Stomach (tissue), 8 donors: ENCODE measurements at regions not wholly inside any gene's neighbourhood (a gene's known extent, or its start where the extent isn't known, plus 50 kb on each side); places are given as distances from the start of the nearest gene placed in this dataset.

ENCODE experiments used
- DNase-seq, 2 donors: peaks; one replicate each; pipeline versions ENCODE4 v3.0.0 to v3.0.0-alpha.2; 2013 to 2019
- H3K27ac ChIP-seq, 5 donors: fragments of 200-600 bp in 4 of 5; sonication (generic) in 4 of 5; one replicate each; pipeline ENCODE4 v1.5.1; 2013 to 2019; ENCODE audit warnings: mild to moderate bottlenecking in 1 of 5, moderate library complexity in 1 of 5
- H3K27me3 ChIP-seq, 3 donors: fragments of 200-600 bp; sonication (generic); one replicate each; pipeline ENCODE4 v1.5.1; 2017 to 2019; ENCODE audit warnings: mixed run types in 1 of 3
- H3K36me3 ChIP-seq, 4 donors: fragments of 200-600 bp; sonication (generic); 1 replicate in 3 of 4; 2 replicates in 1 of 4; pipeline ENCODE4 v1.5.1; 2016 to 2019
- H3K4me1 ChIP-seq, 4 donors: fragments of 200-600 bp; sonication (generic); one replicate each; pipeline ENCODE4 v1.5.1; 2016 to 2019
- H3K4me3 ChIP-seq, 4 donors: fragments of 200-600 bp; sonication (generic) in 3 of 4; one replicate each; pipeline ENCODE4 v1.5.1; 2016 to 2019; ENCODE audit warnings: mild to moderate bottlenecking in 1 of 4
- H3K9me3 ChIP-seq, 4 donors: fragments of 200-600 bp; sonication (generic); one replicate each; pipeline ENCODE4 v1.5.1; 2016 to 2019
- CTCF ChIP-seq, 7 experiments: fragments of 450-650 bp in 4 of 7; fragments of 200-600 bp in 3 of 7; sonication (generic) in 3 of 7; IDR thresholded peaks; one replicate each; pipeline ENCODE4 v1.5.1; 2016 to 2019; ENCODE audit warnings: antibody characterized with exemption in 7 of 7, control low read depth in 2 of 7, mild to moderate bottlenecking in 1 of 7
- EP300 ChIP-seq: sonication (generic); formaldehyde crosslinking; IDR thresholded peaks from one replicate; pipeline ENCODE4 v1.6.1; 2017; ENCODE audit warnings: antibody characterized with exemption
- POLR2A ChIP-seq, 4 donors: fragments of 450-650 bp; IDR thresholded peaks; one replicate each; pipeline ENCODE4 v1.6.1; 2016; ENCODE audit warnings: antibody characterized with exemption in 4 of 4, control low read depth in 2 of 4, mild to moderate bottlenecking in 1 of 4, moderate library complexity in 1 of 4
- POLR2AphosphoS5 ChIP-seq, 3 donors: sonication (generic); formaldehyde crosslinking; IDR thresholded peaks; one replicate each; pipeline ENCODE4 v1.6.1; 2016; ENCODE audit warnings: antibody characterized with exemption in 3 of 3
- WGBS, 5 donors: extraction: QIAGEN DNeasy Blood & Tissue Kit in 3 of 5; methylation state at CpG; one replicate each; pipeline versions ENCODE4 v1.1.5 to v1.1.7; 2013 to 2018; 5-methylcytosine and 5-hydroxymethylcytosine counted together
- intact Hi-C: fragments of 100-400 bp; cut with DNase I; formaldehyde crosslinking; loops from one replicate; pipeline ENCODE4 v1.15.1; 2023; ENCODE audit warnings: low total_unique reads
- donor health status: healthy with polysubstance abuse.
- donor health status: Bipolar disorder and iron deficiency.
- donor health status: healthy.

- TF ChIP-seq POLR2A (IDR thresholded peaks at IDR 0.05) (no peak), POLR2AphosphoS5 (IDR thresholded peaks at IDR 0.05) (no peak), EP300 (no peak), CTCF (IDR thresholded peaks at IDR 0.05) (no peak)
- no peaks in the 10 kb centered on the region for H3K27me3 ChIP-seq
- H3K27ac ChIP-seq = no peak overlapping the region
- intact Hi-C loops = no loop called here
- no peaks in the 10 kb centered on the region for H3K9me3 ChIP-seq
- DNase-seq = no peak
- H3K4me1 ChIP-seq = no peaks in the 10 kb centered on the region
- WGBS, 5 donors = 45 to 69% (median 61%) methylated on average over 6 of the region's 6 CpGs
- H3K4me3 ChIP-seq = no peak overlapping the region
- no peaks in the 10 kb centered on the region for H3K36me3 ChIP-seq
Measured at GRCh38 chr15:97504031-97504792, 456.3 kb upstream of the ARRDC4 start.

DNA sequence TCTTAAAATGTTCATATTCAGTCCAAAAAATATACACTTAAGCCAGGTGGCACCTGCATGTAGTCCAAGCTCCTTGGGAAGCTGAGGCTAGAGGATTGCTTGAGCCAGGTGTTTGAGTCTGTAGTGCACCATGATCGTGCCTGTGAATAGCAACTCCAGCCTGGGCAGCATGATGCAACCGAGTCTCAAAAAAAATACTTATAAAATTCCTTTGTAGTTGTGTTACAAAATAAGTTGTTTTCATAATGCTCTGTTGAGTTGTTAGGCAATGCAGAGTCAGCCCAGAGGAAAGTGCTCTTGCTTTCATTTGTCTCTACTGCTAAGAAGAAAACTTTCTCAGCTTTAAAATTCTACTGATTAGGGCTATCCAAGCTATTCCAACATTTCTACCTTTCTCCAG lies 442.8 kb upstream of the ARRDC4 start:
- Histone ChIP-seq H3K9me3 (no peaks in the 10 kb centered on the region), H3K36me3 (no peaks in the 10 kb centered on the region), H3K27me3 (no peaks in the 10 kb centered on the region), H3K27ac (no peak overlapping the region), H3K4me3 (no peak overlapping the region), H3K4me1 (peaks cover 0 to 8% (median 0%) of the 10 kb centered on the region in 4 donors)
- DNase-seq = no peak
- TF ChIP-seq CTCF (IDR thresholded peaks at IDR 0.05) = no peak
- no peak for TF ChIP-seq EP300
- TF ChIP-seq POLR2A (IDR thresholded peaks at IDR 0.05) = no peak
- TF ChIP-seq POLR2AphosphoS5 (IDR thresholded peaks at IDR 0.05) = no peak
- intact Hi-C loops = no loop called here
- WGBS, 5 donors = 73 to 94% (median 85%) methylated on average over 2 of the region's 2 CpGs

GRCh38 chr15:97520689-97521088 lies 439.8 kb upstream of the ARRDC4 start:
- Histone ChIP-seq H3K36me3 (no peaks in the 10 kb centered on the region), H3K4me1 (peaks cover 0 to 8% (median 0%) of the 10 kb centered on the region in 4 donors), H3K9me3 (no peaks in the 10 kb centered on the region), H3K27ac (no peak overlapping the region), H3K4me3 (no peak overlapping the region), H3K27me3 (no peaks in the 10 kb centered on the region)
- TF ChIP-seq CTCF (IDR thresholded peaks at IDR 0.05) (no peak), POLR2A (IDR thresholded peaks at IDR 0.05) (no peak), POLR2AphosphoS5 (IDR thresholded peaks at IDR 0.05) (no peak), EP300 (no peak)
- intact Hi-C loops = no loop called here
- WGBS, 5 donors = 61 to 73% (median 71%) methylated on average over 4 of the region's 4 CpGs
- DNase-seq = no peak

DNA sequence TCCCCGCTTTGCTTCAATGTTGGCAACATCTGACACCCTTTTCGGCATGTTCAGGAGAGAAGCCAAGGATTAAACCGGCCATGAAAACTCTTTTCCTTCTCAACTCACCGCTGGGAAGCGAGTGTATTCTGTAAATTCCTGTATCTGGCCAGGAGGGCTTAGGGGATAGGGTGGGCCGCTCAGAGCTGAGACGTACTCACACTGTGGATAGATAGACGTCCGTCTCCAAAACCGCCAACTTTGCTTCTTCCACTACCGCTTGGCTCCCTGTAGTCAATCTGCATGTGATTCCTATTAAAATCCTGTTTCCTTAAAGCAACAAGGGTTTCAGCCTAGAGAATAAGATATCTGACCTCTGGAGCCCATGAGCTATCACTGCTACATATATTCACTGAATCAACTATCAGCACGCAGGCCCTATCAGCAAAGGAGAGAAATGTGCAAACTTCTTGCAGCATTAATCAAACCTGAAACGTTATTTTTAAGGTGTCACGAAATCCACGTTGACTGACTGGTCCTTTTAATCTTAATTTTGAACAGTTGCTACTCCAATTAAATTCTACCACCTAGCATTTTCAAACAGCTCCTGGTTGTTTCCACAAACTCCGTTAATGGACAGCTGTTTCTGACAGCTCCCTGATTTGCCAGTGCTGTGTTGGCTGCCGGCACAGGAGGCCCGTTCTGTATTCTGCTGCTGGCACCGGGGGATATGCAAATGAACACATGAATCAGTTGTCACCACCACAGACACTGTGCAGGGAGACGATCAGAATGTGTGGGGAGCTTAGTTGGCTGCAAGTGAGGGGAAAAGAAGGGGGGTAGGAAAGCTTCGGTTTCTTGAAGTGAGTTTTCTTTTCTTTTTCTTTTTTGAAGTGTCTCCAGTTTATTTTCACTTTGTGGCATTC lies 438.9 kb upstream of the ARRDC4 start:
- no peaks in the 10 kb centered on the region for H3K27me3 ChIP-seq
- no peaks in the 10 kb centered on the region for H3K36me3 ChIP-seq
- no peak overlapping the region for H3K27ac ChIP-seq
- peak in 1 of 2 donors; percentile 43 for DNase-seq
- WGBS, 5 donors = 41 to 51% (median 49%) methylated on average over 21 of the region's 21 CpGs
- intact Hi-C loops = no loop called here
- H3K4me1 ChIP-seq = peaks cover 0 to 8% (median 0%) of the 10 kb centered on the region in 4 donors
- H3K9me3 ChIP-seq = no peaks in the 10 kb centered on the region
- TF ChIP-seq CTCF (IDR thresholded peaks at IDR 0.05) (no peak), POLR2AphosphoS5 (IDR thresholded peaks at IDR 0.05) (no peak), POLR2A (IDR thresholded peaks at IDR 0.05) (no peak), EP300 (no peak)
- H3K4me3 ChIP-seq = peak overlapping the region; percentile 9 to 30 (median 18)
